SK-N-SH (cell line): ENCODE measurements at regions not wholly inside any gene's neighbourhood (a gene's known extent, or its start where the extent isn't known, plus 50 kb on each side); places are given as distances from the start of the nearest gene placed in this dataset.

Source experiments
- CTCF ChIA-PET: fragments of 300-600, 350-600 bp; formaldehyde crosslinking; extraction: SDS; loops from one replicate; lab custom pipeline; 2021; lab: Yijun Ruan, JAX
- POLR2A ChIA-PET: fragments of 350-600 bp; sonication (Branson Sonifier 250); formaldehyde crosslinking; extraction: SDS; loops from one replicate; lab custom pipeline; 2020; ENCODE audit warnings: antibody characterized with exemption, inconsistent platforms; lab: Yijun Ruan, JAX
- DNase-seq: peaks from one replicate; pipeline ENCODE4 v3.0.0; 2012
- H2AFZ ChIP-seq: fragments of 200-600 bp; sonication (generic); 2 replicates; pipeline ENCODE4 v1.8.1; 2016; ENCODE audit warnings: antibody characterized with exemption, mild to moderate bottlenecking, low read depth
- H3F3A ChIP-seq: fragments of 200-600 bp; sonication (generic); replicated peaks from 2 replicates; pipeline ENCODE3; 2016; ENCODE audit warnings: antibody characterized with exemption, mild to moderate bottlenecking; ENCODE audit not compliant: insufficient read depth
- H3K27ac ChIP-seq, 2 experiments: fragments of 200-500 bp in 1 of 2; fragments of 200-600 bp in 1 of 2; sonication (Bioruptor generic) in 1 of 2; sonication (generic), shearing (Covaris generic) in 1 of 2; 2 replicates each; pipeline versions ENCODE4 v1.5.1 to v1.6.1; 2014 to 2016; ENCODE audit warnings: low read depth in 2 of 2, inconsistent platforms in 1 of 2, low read length in 1 of 2, mild to moderate bottlenecking in 1 of 2, mixed read lengths in 1 of 2
- H3K27me3 ChIP-seq: fragments of 200-600 bp; sonication (generic), shearing (Covaris generic); 2 replicates; pipeline ENCODE4 v1.6.1; 2016; ENCODE audit warnings: mixed run types; ENCODE audit not compliant: insufficient read depth
- H3K36me3 ChIP-seq, 2 experiments: fragments of 200-500 bp in 1 of 2; fragments of 200-600 bp in 1 of 2; sonication (Bioruptor generic) in 1 of 2; sonication (generic) in 1 of 2; replicated peaks in 1 of 2; 2 replicates each; pipeline versions ENCODE3 to v1.5.1; 2014 to 2016; ENCODE audit warnings: low read length in 1 of 2, mild to moderate bottlenecking in 1 of 2; ENCODE audit not compliant: insufficient read depth in 2 of 2, control insufficient read depth in 1 of 2
- H3K4me1 ChIP-seq, 2 experiments: fragments of 200-500 bp in 1 of 2; fragments of 200-600 bp in 1 of 2; sonication (Bioruptor generic) in 1 of 2; sonication (generic), shearing (Covaris generic) in 1 of 2; 2 replicates each; pipeline versions ENCODE4 v1.5.1 to v1.6.1; 2014 to 2016; ENCODE audit warnings: low read depth in 1 of 2, low read length in 1 of 2, mixed run types in 1 of 2; ENCODE audit not compliant: insufficient read depth in 2 of 2, control insufficient read depth in 1 of 2
- H3K4me2 ChIP-seq: fragments of 200-600 bp; sonication (generic), shearing (Covaris generic); 2 replicates; pipeline ENCODE4 v1.6.1; 2017; ENCODE audit warnings: mixed run types
- H3K4me3 ChIP-seq, 2 experiments: fragments of 200-500 bp in 1 of 2; fragments of 200-600 bp in 1 of 2; sonication (Bioruptor generic) in 1 of 2; sonication (generic), shearing (Covaris generic) in 1 of 2; 2 replicates each; pipeline versions ENCODE4 v1.5.1 to v1.8.1; 2014 to 2016; ENCODE audit warnings: low read depth in 2 of 2, inconsistent platforms in 1 of 2, low read length in 1 of 2, mild to moderate bottlenecking in 1 of 2, mixed read lengths in 1 of 2, moderate library complexity in 1 of 2
- H3K79me2 ChIP-seq: fragments of 200-600 bp; sonication (generic); 2 replicates; pipeline ENCODE4 v1.8.1; 2017; ENCODE audit warnings: mild to moderate bottlenecking; ENCODE audit not compliant: insufficient read depth
- H3K9ac ChIP-seq: fragments of 200-600 bp; sonication (generic); 2 replicates; pipeline ENCODE4 v1.6.1; 2017; ENCODE audit warnings: mixed run types
- H3K9me2 ChIP-seq: fragments of 200-600 bp; sonication (generic); 2 replicates; pipeline ENCODE4 v1.6.1; 2017; ENCODE audit warnings: mixed run types
- H3K9me3 ChIP-seq: fragments of 200-600 bp; sonication (generic); 2 replicates; pipeline ENCODE4 v1.6.1; 2017; ENCODE audit warnings: mixed run types, mild to moderate bottlenecking, moderate library complexity
- H4K20me1 ChIP-seq: fragments of 200-600 bp; sonication (generic); 2 replicates; pipeline ENCODE4 v1.6.1; 2017; ENCODE audit warnings: mild to moderate bottlenecking, mixed run types; ENCODE audit not compliant: insufficient read depth
- CHD2 ChIP-seq: fragments of 150-350 bp; IDR thresholded peaks from 2 replicates; pipeline ENCODE4 v1.6.1; 2018; ENCODE audit warnings: low read length; ENCODE audit not compliant: partially characterized antibody
- ELF1 ChIP-seq: IDR thresholded peaks from 2 replicates; pipeline ENCODE4 v1.4.0; 2012
- EP300 ChIP-seq, 2 experiments: IDR thresholded peaks; 2 replicates each; pipeline versions ENCODE4 v1.4.0 to v1.6.1; 2012; ENCODE audit warnings: borderline replicate concordance in 1 of 2, low read depth in 1 of 2, low read length in 1 of 2
- EZH2phosphoT487 ChIP-seq: fragments of 200-600 bp; sonication (generic); IDR thresholded peaks from 2 replicates; pipeline ENCODE4 v1.6.1; 2017; ENCODE audit warnings: low read depth, mixed run types, mild to moderate bottlenecking, antibody characterized with exemption, moderate library complexity, borderline replicate concordance
- FOXM1 ChIP-seq: IDR thresholded peaks from 2 replicates; pipeline ENCODE4 v1.4.0; 2012; ENCODE audit warnings: low read depth, mild to moderate bottlenecking
- GABPA ChIP-seq: IDR thresholded peaks from 2 replicates; pipeline ENCODE4 v1.4.0; 2012; ENCODE audit warnings: low read depth, mild to moderate bottlenecking
- MEF2A ChIP-seq: IDR thresholded peaks from 2 replicates; pipeline ENCODE4 v1.4.0; 2012; ENCODE audit warnings: low read depth, borderline replicate concordance
- POLR2AphosphoS5 ChIP-seq: IDR thresholded peaks from 2 replicates; pipeline ENCODE4 v1.6.1; 2012; ENCODE audit warnings: low read depth, low read length
- RAD21 ChIP-seq: IDR thresholded peaks from 2 replicates; pipeline ENCODE4 v1.6.1; 2012; ENCODE audit warnings: mild to moderate bottlenecking, low read length
- RCOR1 ChIP-seq: fragments of 150-350 bp; IDR thresholded peaks from 2 replicates; pipeline ENCODE4 v1.6.1; 2017; ENCODE audit warnings: antibody characterized with exemption, low read length
- TAF1 ChIP-seq: IDR thresholded peaks from 2 replicates; pipeline ENCODE4 v1.6.1; 2012; ENCODE audit warnings: low read depth, mild to moderate bottlenecking, low read length, moderate library complexity, borderline replicate concordance
- TCF12 ChIP-seq: IDR thresholded peaks from 2 replicates; pipeline ENCODE4 v1.4.0; 2012
- USF2 ChIP-seq: fragments of 150-350 bp; IDR thresholded peaks from 2 replicates; pipeline ENCODE4 v1.6.1; 2017; ENCODE audit warnings: antibody characterized with exemption, low read length, low read depth, borderline replicate concordance
- YY1 ChIP-seq: IDR thresholded peaks from 2 replicates; pipeline ENCODE4 v1.4.0; 2012; ENCODE audit warnings: low read depth, mild to moderate bottlenecking
- WGBS: methylation state at CpG from one replicate; pipeline ENCODE4 v1.1.6; 2017; ENCODE audit warnings: low lambda C conversion rate; 5-methylcytosine and 5-hydroxymethylcytosine counted together
- TF ChIP-seq, protein P1 (sequence below): fragments of 200-600 bp; sonication (generic); IDR thresholded peaks from 2 replicates; pipeline ENCODE4 v1.6.1; 2017; ENCODE audit warnings: antibody characterized with exemption, mild to moderate bottlenecking, moderate library complexity

DNA sequence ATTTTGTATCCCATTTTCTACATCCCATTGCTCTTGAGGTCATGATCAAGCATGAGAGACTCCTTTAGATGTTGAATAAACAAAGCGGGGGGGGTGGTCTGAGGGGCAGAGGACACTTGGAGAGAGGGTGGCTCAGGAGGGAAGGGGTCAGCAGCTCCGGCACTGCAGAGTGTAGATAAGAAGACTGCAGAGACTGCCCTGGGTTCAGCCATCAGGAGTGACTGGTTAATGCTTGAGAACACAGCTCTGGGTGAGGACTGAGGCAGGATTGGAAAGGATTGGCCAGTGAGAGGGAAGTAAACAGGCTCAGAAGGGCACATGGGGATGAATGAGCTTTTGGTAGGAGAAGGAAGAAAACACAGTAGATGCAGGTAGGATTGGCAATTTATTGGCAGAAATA is 205.3 kb upstream of the CNR1 start:
- CTCF ChIA-PET, result no interaction called here
- no peaks in the 10 kb centered on the region for H3K27me3 ChIP-seq
- no peaks in the 10 kb centered on the region for H3K9me2 ChIP-seq
- no peaks in the 10 kb centered on the region for H3K9me3 ChIP-seq
- TF ChIP-seq, protein P1, sequence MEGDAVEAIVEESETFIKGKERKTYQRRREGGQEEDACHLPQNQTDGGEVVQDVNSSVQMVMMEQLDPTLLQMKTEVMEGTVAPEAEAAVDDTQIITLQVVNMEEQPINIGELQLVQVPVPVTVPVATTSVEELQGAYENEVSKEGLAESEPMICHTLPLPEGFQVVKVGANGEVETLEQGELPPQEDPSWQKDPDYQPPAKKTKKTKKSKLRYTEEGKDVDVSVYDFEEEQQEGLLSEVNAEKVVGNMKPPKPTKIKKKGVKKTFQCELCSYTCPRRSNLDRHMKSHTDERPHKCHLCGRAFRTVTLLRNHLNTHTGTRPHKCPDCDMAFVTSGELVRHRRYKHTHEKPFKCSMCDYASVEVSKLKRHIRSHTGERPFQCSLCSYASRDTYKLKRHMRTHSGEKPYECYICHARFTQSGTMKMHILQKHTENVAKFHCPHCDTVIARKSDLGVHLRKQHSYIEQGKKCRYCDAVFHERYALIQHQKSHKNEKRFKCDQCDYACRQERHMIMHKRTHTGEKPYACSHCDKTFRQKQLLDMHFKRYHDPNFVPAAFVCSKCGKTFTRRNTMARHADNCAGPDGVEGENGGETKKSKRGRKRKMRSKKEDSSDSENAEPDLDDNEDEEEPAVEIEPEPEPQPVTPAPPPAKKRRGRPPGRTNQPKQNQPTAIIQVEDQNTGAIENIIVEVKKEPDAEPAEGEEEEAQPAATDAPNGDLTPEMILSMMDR, result no peak
- no peak for TF ChIP-seq FOXM1
- TF ChIP-seq CHD2, result no peak
- no peak for TF ChIP-seq YY1
- TF ChIP-seq GABPA, result no peak
- no peak for TF ChIP-seq RCOR1
- POLR2A ChIA-PET, result no interaction called here
- H4K20me1 ChIP-seq, result no peaks in the 10 kb centered on the region
- DNase-seq, result no peak
- H3K27ac ChIP-seq, result no peak overlapping the region
- no peak overlapping the region for H3K4me2 ChIP-seq
- WGBS, result 79% methylated on average over 2 of the region's 2 CpGs
- H3K4me3 ChIP-seq, result no peak overlapping the region
- H2AFZ ChIP-seq, result no peak overlapping the region
- H3K9ac ChIP-seq, result no peak overlapping the region
- no peaks in the 10 kb centered on the region for H3K79me2 ChIP-seq
- H3F3A ChIP-seq, result peaks cover under 1% of the 10 kb centered on the region
- H3K4me1 ChIP-seq, result no peaks in the 10 kb centered on the region
- H3K36me3 ChIP-seq, result no peaks in the 10 kb centered on the region

DNA sequence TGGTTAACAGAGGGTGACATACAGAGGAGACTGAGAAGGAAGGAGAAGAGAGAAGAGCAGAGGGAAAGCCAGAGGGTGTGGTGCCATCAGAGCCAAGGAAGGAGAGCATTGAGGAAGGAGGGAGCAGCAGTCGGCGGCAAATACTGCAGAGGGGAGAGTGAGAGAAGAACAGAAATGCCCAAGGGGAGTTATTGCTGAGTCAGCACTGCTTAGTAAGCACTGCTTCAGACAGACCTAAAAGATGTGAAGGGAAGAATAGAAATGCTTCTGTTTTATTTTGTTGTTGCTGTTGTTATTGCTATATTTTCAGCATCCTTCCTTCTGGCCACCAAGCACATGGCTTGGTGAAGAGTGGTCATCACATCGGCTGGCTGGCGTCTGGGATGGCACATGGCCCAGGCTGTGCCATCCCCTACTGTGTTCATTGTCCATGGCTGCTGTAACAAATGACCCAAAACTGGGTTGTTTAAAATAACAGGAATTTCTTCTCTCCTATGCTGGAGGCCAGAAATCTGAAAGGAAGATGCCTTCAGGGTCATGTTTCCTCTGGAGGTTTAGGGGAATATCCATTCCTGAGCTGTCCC is 204.1 kb upstream of the CNR1 start:
- H3K4me2 ChIP-seq, result no peak overlapping the region
- no peaks in the 10 kb centered on the region for H3K36me3 ChIP-seq
- H3K79me2 ChIP-seq, result no peaks in the 10 kb centered on the region
- H3K9me3 ChIP-seq, result no peaks in the 10 kb centered on the region
- H3K4me3 ChIP-seq, result no peak overlapping the region
- no peaks in the 10 kb centered on the region for H3F3A ChIP-seq
- H3K27ac ChIP-seq, result no peak overlapping the region
- 100% methylated on average over 4 of the region's 4 CpGs for WGBS
- H4K20me1 ChIP-seq, result no peaks in the 10 kb centered on the region
- no peaks in the 10 kb centered on the region for H3K4me1 ChIP-seq
- CTCF ChIA-PET, result no interaction called here
- H3K9ac ChIP-seq, result no peak overlapping the region
- no peaks in the 10 kb centered on the region for H3K27me3 ChIP-seq
- TF ChIP-seq POLR2AphosphoS5 (no peak), RCOR1 (no peak), FOXM1 (no peak), EP300 (IDR thresholded peaks at IDR 0.05; ENCODE audit: borderline replicate concordance in 1 of 2, low read depth in 1 of 2, low read length in 1 of 2) (no peak), RAD21 (no peak), USF2 (no peak), TCF12 (no peak), GABPA (no peak), MEF2A (no peak), CHD2 (no peak), EZH2phosphoT487 (no peak), ELF1 (no peak), TAF1 (no peak)
- TF ChIP-seq, all 33 proteins: peak for 0
- Histone ChIP-seq H3K9me2 (no peaks in the 10 kb centered on the region), H2AFZ (no peak overlapping the region)
- POLR2A ChIA-PET, result no interaction called here
- no peak for DNase-seq
